GM21737 (cell line): ENCODE measurements at regions not wholly inside any gene's neighbourhood (a gene's known extent, or its start where the extent isn't known, plus 50 kb on each side); places are given as distances from the start of the nearest gene placed in this dataset.

Source experiments
- ATAC-seq: cut with Tn5 transposase; IDR thresholded peaks from one replicate; pipeline ENCODE4 v1.9.1; 2021; ENCODE audit warnings: mild to moderate bottlenecking, moderate library complexity; ENCODE audit not compliant: unreplicated experiment

- ATAC-seq = no peak
These were observed 475.5 kb downstream of the TBC1D22A start for GRCh38 chr22:47237890-47238480.

- ATAC-seq = no peak
These were observed 474.3 kb downstream of the TBC1D22A start for GRCh38 chr22:47236718-47237117.

GRCh38 chr22:47236161-47236560 is 473.7 kb downstream of the TBC1D22A start:
- no peak for ATAC-seq

- no peak for ATAC-seq
These were observed 471.1 kb downstream of the TBC1D22A start for GRCh38 chr22:47233316-47234243.

GRCh38 chr22:47232753-47233152 is 470.3 kb downstream of the TBC1D22A start:
- ATAC-seq = no peak

DNA sequence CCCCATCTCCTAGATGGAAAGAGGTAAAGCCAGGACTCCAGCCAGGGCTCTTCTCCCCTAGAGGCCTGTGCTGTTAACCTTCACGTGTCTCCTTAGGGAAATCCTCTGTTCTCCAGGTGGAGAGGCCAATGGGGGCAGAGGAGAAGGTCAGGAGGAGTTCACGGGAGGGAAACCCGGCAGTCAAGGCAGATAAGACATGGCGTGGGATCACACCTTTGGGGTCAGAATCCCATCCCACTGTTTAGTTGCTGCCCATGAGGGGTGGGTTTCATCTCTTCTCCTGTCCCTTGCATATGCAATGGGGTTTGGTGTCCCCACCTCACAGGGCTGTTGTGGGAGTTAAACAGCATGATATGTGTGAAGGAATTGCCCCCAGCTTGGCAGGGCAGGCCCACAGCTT is 469.7 kb downstream of the TBC1D22A start:
- no peak for ATAC-seq

GRCh38 chr22:47231759-47232158 is 469.3 kb downstream of the TBC1D22A start:
- no peak for ATAC-seq

DNA sequence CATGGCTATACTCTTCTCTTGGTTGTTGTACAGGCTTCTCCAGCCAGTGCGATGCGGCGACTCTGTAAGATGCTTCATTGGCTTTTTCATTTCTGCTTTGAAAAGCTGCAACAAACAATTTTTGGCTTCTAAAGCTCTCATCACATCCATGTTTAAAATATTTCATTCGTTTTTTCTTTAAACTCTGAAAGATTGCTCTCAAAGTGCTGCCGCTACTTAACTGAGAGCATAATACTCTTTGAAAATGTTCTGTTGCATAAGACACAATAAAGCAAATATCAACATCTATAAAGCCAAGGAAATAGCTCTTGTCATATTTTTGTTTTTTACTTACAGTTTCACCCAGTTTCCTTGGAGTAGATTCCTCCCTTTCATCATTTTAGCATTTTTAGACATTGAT is 468.3 kb downstream of the TBC1D22A start:
- ATAC-seq = no peak

DNA sequence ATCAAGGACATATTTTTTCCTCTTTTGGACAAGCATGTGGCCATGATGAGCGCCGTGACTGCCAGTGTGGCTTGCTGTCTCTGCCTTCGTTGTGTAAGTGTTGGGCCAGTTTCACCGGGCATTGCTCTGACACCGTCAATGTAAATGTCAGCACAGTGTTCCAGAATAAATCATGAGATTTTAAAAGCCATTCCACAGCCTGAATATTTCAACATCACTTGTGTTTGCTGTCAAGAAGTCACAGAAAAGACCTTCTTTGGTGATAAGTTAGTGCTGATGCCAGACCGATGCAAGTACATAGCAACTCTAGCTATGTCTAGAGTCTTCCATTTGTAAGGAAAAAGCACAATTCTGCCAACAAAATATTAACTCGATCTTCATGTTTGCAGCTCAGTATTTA is 467.8 kb downstream of the TBC1D22A start:
- ATAC-seq = no peak

GRCh38 chr22:47228767-47229166 is 466.3 kb downstream of the TBC1D22A start:
- ATAC-seq = no peak

- ATAC-seq = no peak
These were observed 463.6 kb downstream of the TBC1D22A start for GRCh38 chr22:47225931-47226633.

DNA sequence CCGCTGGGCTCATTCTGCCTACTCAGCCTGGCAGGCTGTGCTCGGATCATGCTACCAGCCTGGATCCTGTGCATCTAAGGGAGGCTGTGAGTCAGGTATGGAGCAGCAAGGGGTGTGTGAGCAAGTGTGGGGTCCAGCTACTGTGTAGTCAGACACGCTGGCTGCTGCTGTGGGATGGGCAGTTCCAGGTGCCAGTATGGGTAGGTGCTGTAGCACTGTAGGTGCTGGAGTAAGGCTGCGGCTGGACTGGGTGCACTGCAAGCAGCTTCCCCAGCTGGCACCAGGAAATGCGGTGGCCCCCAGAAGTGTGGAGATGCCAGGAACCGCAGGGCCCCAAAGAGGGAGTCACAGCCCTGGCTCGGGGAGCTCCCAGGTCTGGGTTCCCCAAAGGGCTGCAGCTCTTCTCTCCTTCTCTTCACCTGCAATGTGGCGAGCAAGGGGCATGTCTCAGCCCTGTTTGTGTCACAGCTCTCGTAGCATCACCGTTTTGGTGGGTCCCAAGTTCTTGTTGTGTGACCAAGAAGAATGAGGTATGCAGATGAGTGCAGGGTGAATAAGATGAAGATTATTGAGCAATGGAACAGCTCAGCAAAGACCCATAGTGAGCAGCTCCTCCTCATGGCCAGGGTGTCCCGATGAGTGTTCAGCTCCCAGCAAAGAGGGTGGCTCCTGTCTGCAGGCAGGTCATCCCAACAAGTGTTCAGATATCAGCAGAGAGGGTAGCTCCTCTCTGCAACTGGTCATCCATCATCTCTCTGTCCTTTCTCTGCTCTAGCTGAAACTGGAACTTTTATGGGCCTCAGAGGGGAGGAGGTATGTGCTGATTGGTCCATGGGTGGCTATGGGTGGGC is 462.9 kb downstream of the TBC1D22A start:
- ATAC-seq = no peak
